GM18502 (cell line): ENCODE measurements at regions not wholly inside any gene's neighbourhood (a gene's known extent, or its start where the extent isn't known, plus 50 kb on each side); places are given as distances from the start of the nearest gene placed in this dataset.

ENCODE experiments used
- ATAC-seq: cut with Tn5 transposase; IDR thresholded peaks from one replicate; pipeline ENCODE4 v1.9.1; 2021; ENCODE audit warnings: mild to moderate bottlenecking; ENCODE audit not compliant: unreplicated experiment, poor library complexity

GRCh38 chrX:124275182-124275894, 57.1 kb upstream of the TEX13D start:
- ATAC-seq, result no peak

GRCh38 chrX:124280294-124280902, 52.1 kb upstream of the TEX13D start:
- no peak for ATAC-seq

GRCh38 chrX:124282580-124282979, 49.9 kb upstream of the TEX13D start:
- ATAC-seq, result no peak
